HepG2 (cell line): ENCODE measurements at regions not wholly inside any gene's neighbourhood (a gene's known extent, or its start where the extent isn't known, plus 50 kb on each side); places are given as distances from the start of the nearest gene placed in this dataset.

Experiments used
- ATAC-seq: fragments of 200-7000 bp; cut with Tn5 transposase; 3 replicates; pipeline ENCODE4 v1.9.1; 2020; ENCODE audit warnings: mild to moderate bottlenecking, moderate library complexity
- BruUV-seq: library from RNA; stranded (reverse); fragments of 400-500 nt; replicated peaks from 2 replicates; lab custom pipeline; 2021; lab: Mats Ljungman, UMichigan
- CTCF ChIA-PET: fragments of 300-600 bp; formaldehyde crosslinking; extraction: SDS; loops from one replicate; lab custom pipeline; 2021; ENCODE audit warnings: low total read pairs, inconsistent platforms, low intra/inter-chr PET ratio; lab: Yijun Ruan, JAX
- POLR2A ChIA-PET: fragments of 350-600 bp; sonication (Branson Sonifier 250); formaldehyde crosslinking; loops from one replicate; lab custom pipeline; 2020; ENCODE audit warnings: antibody characterized with exemption, inconsistent platforms; lab: Yijun Ruan, JAX
- DNase-seq: peaks from one replicate; pipeline ENCODE4 v3.0.0-alpha.2; 2015; ENCODE audit warnings: low spot score
- FAIRE-seq: peaks from 3 replicates; lab custom pipeline; 2011; peaks lifted over from hg19 to GRCh38; lab: Jason Lieb, UNC
- H2AFZ ChIP-seq: one replicate; pipeline ENCODE4 v1.6.1; 2011; ENCODE audit warnings: low read length, inconsistent platforms
- H3K27ac ChIP-seq: fragments of 300-600 bp; 3 replicates; pipeline ENCODE4 v1.8.0; 2011; ENCODE audit warnings: mixed run types, mild to moderate bottlenecking, mixed read lengths, low read length, inconsistent platforms; ENCODE audit not compliant: insufficient read depth; ENCODE audit errors: extremely low read length
- H3K27me3 ChIP-seq, 2 experiments: fragments of 200-600 bp in 1 of 2; 2 replicates in 1 of 2; 3 replicates in 1 of 2; pipeline versions ENCODE4 v1.6.0 to v1.8.0; 2011; ENCODE audit warnings: low read length in 2 of 2, mild to moderate bottlenecking in 2 of 2, moderate library complexity in 2 of 2, inconsistent platforms in 1 of 2; ENCODE audit not compliant: insufficient read depth in 2 of 2, control insufficient read depth in 1 of 2
- H3K36me3 ChIP-seq, 2 experiments: fragments of 200-600 bp in 1 of 2; replicated peaks in 1 of 2; 2 replicates in 1 of 2; 3 replicates in 1 of 2; pipeline versions ENCODE4 v1.5.1 to v1.8.0; 2011; ENCODE audit warnings: low read length in 2 of 2, inconsistent platforms in 1 of 2; ENCODE audit not compliant: insufficient read depth in 2 of 2, control insufficient read depth in 1 of 2
- H3K4me1 ChIP-seq: 2 replicates; pipeline ENCODE4 v1.5.1; 2012; ENCODE audit warnings: low read length, inconsistent platforms; ENCODE audit not compliant: insufficient read depth
- H3K4me2 ChIP-seq: 2 replicates; pipeline ENCODE4 v1.6.0; 2011; ENCODE audit warnings: low read depth, low read length, inconsistent platforms
- H3K4me3 ChIP-seq, 3 experiments: fragments of 200-600 bp in 1 of 3; sonication (generic), shearing (Covaris generic) in 1 of 3; replicated peaks in 1 of 3; 2 replicates each; pipeline ENCODE4 v1.5.1; 2011 to 2016; ENCODE audit warnings: low read length in 3 of 3, inconsistent platforms in 2 of 3, low read depth in 2 of 3, mild to moderate bottlenecking in 2 of 3, control low read depth in 1 of 3, mixed read lengths in 1 of 3; ENCODE audit not compliant: insufficient read depth in 1 of 3
- H3K79me2 ChIP-seq: one replicate; pipeline ENCODE4 v1.6.1; 2011; ENCODE audit warnings: low read length, inconsistent platforms; ENCODE audit not compliant: insufficient read depth
- H3K9ac ChIP-seq: 2 replicates; pipeline ENCODE4 v1.6.0; 2011; ENCODE audit warnings: mild to moderate bottlenecking, low read depth, low read length, inconsistent platforms; ENCODE audit not compliant: insufficient read depth
- H3K9me3 ChIP-seq: 2 replicates; pipeline ENCODE4 v1.5.1; 2012; ENCODE audit warnings: mild to moderate bottlenecking, low read length
- H4K20me1 ChIP-seq: 2 replicates; pipeline ENCODE4 v1.6.0; 2011; ENCODE audit warnings: inconsistent platforms, mild to moderate bottlenecking, low read length, moderate library complexity; ENCODE audit not compliant: insufficient read depth
- HOXA9 ChIP-seq: sonication (generic); formaldehyde crosslinking; IDR thresholded peaks from 2 replicates; pipeline ENCODE4 v1.8.1; 2022; ENCODE audit warnings: missing genetic modification reagents, mild to moderate bottlenecking, moderate library complexity, borderline replicate concordance
- SATB2 ChIP-seq: sonication (generic); formaldehyde crosslinking; IDR thresholded peaks from 2 replicates; pipeline ENCODE4 v1.5.0; 2020; ENCODE audit warnings: missing genetic modification reagents
- SUZ12 ChIP-seq: fragments of 150-350 bp; IDR thresholded peaks from 2 replicates; pipeline ENCODE4 v1.6.1; 2014; ENCODE audit warnings: low read depth, low read length
- TEAD3 ChIP-seq: optimal IDR thresholded peaks from 2 replicates; pipeline ENCODE3; 2016; ENCODE audit warnings: borderline replicate concordance
- TSC22D2 ChIP-seq: sonication (generic); formaldehyde crosslinking; IDR thresholded peaks from 2 replicates; pipeline ENCODE4 v1.5.1; 2020; ENCODE audit warnings: missing genetic modification reagents, mild to moderate bottlenecking, borderline replicate concordance
- ZIK1 ChIP-seq: sonication (generic); formaldehyde crosslinking; IDR thresholded peaks from 2 replicates; pipeline ENCODE4 v1.5.0; 2020; ENCODE audit warnings: mild to moderate bottlenecking, low read depth, missing genetic modification reagents, borderline replicate concordance
- ZNF350 ChIP-seq: sonication (generic); formaldehyde crosslinking; IDR thresholded peaks from 2 replicates; pipeline ENCODE4 v1.4.0; 2020; ENCODE audit warnings: mild to moderate bottlenecking, low read depth, missing genetic modification reagents, borderline replicate concordance
- ZNF670 ChIP-seq: sonication (generic); formaldehyde crosslinking; IDR thresholded peaks from 2 replicates; pipeline ENCODE4 v1.8.0; 2022; ENCODE audit warnings: mild to moderate bottlenecking, missing genetic modification reagents, borderline replicate concordance
- WGBS: methylation state at CpG from one replicate; pipeline ENCODE4 v1.1.6; 2017; ENCODE audit warnings: low lambda C conversion rate; 5-methylcytosine and 5-hydroxymethylcytosine counted together
- in situ Hi-C: cut with HindIII; loops from 2 replicates; pipeline ENCODE4 v1.10.0; 2017; ENCODE audit warnings: low pct_unique_long_range_greater_than_20kb; ENCODE audit not compliant: extremely low pct_ligation_motif_present
- intact Hi-C: fragments of 100-400 bp; cut with micrococcal nuclease; formaldehyde crosslinking; loops from one replicate; pipeline ENCODE4 v1.10.0; 2022; ENCODE audit not compliant: unreplicated experiment
- TF ChIP-seq, protein P1 (sequence below): sonication (generic); formaldehyde crosslinking; IDR thresholded peaks from 2 replicates; pipeline ENCODE4 v1.4.0; 2020; ENCODE audit warnings: missing genetic modification reagents
- TF ChIP-seq, protein P2 (sequence below): sonication (generic); formaldehyde crosslinking; conservative IDR thresholded peaks from 2 replicates; pipeline ENCODE4 v1.4.0; 2020; ENCODE audit warnings: missing genetic modification reagents
- TF ChIP-seq, protein P3 (sequence below): sonication (generic); formaldehyde crosslinking; IDR thresholded peaks from 2 replicates; pipeline ENCODE4 v1.8.1; 2023; ENCODE audit warnings: mild to moderate bottlenecking, missing genetic modification reagents

DNA sequence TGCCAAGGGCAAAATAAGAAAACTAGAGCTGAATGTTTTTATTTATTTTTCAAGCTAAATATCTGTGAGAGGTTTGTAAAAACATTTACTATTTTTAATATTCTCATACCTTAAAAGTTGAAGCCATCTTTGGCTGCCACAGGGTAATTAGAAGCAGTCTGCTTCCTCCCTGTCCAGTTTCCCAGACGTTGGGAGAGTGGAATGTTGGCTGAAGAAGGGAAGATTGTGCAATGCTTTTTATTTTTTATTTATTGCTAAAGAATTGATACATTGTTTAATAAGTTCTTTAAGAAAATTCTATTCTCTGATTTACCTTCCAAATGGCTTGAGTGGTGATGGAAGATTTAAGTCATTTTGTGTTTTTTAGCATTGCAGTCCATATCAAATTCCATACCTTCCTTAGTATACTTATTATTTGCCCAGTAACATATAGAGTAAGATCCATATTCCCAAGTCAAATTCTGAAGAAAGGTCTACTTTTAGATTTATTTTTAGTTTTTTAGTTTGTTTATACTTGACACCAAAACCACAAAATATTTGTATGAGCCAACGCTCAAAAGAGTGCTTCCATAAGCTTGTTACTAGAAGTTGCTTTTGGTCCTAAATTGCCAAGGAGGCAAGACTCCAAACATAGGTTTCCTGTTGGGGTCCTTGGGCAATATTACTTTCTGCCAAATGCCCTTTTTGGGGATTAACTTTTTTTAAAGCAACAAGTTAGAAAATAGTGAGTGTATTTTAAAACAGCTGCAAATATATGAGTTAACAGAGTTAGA, 124.0 kb upstream of the CPM start:
- no peak overlapping the region for H3K9ac ChIP-seq
- H4K20me1 ChIP-seq: no peaks in the 10 kb centered on the region
- H2AFZ ChIP-seq: no peak overlapping the region
- TF ChIP-seq TEAD3 (CRISPR knock-in tag): no peak
- H3K4me2 ChIP-seq: no peak overlapping the region
- H3K4me1 ChIP-seq: peaks cover 58% of the 10 kb centered on the region
- BruUV-seq: no TSS peak
- FAIRE-seq (no peak), DNase-seq (no peak), ATAC-seq (no peak)
- CTCF ChIA-PET: no interaction called here
- POLR2A ChIA-PET: no interaction called here
- H3K4me3 ChIP-seq: no peak overlapping the region
- H3K27ac ChIP-seq: no peak overlapping the region
- WGBS: 64% methylated on average over 2 of the region's 2 CpGs
- H3K79me2 ChIP-seq: no peaks in the 10 kb centered on the region
- H3K9me3 ChIP-seq: no peaks in the 10 kb centered on the region
- H3K27me3 ChIP-seq: no peaks in the 10 kb centered on the region; a peak in 1 of 5 replicates
- intact Hi-C loops (no loop called here), in situ Hi-C loops (no loop called here)
- H3K36me3 ChIP-seq: no peaks in the 10 kb centered on the region

DNA sequence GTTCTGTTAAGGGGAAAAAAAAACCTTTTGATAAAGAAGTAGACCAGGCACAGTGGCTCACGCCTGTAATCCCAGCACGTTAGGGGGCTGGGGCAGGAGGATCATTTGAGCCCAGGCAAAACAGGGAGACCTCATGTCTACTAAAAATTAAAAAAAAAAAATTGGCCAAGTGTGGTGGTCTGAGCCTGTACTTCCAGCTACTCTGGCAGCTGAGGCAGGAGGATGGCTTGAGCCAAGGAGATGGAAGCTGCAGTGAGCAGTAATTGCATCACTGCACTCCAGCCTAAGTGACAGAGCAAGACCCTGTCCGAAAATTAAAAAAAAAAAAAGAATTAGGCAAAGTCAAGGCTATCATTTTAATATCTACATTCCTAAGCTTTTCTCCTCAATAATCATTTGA, 124.8 kb upstream of the CPM start:
- no peaks in the 10 kb centered on the region for H4K20me1 ChIP-seq
- in situ Hi-C loops: no loop called here
- no TSS peak for BruUV-seq
- ATAC-seq (no peak), FAIRE-seq (no peak), DNase-seq (no peak)
- H3K9me3 ChIP-seq: no peaks in the 10 kb centered on the region
- ChIA-PET POLR2A (no interaction called here), CTCF (no interaction called here)
- H3K27me3 ChIP-seq: peaks cover 0 to under 1% of the 10 kb centered on the region in 2 experiments; a peak in 1 of 5 replicates
- H3K4me2 ChIP-seq: no peak overlapping the region
- no peaks in the 10 kb centered on the region for H3K79me2 ChIP-seq
- intact Hi-C loops: no loop called here
- H3K9ac ChIP-seq: no peak overlapping the region
- 62% methylated on average over 3 of the region's 3 CpGs for WGBS
- no peak overlapping the region for H2AFZ ChIP-seq
- no peak overlapping the region for H3K27ac ChIP-seq
- peaks cover 50% of the 10 kb centered on the region for H3K4me1 ChIP-seq
- no peak overlapping the region for H3K4me3 ChIP-seq
- H3K36me3 ChIP-seq: no peaks in the 10 kb centered on the region
- TF ChIP-seq, protein P1, sequence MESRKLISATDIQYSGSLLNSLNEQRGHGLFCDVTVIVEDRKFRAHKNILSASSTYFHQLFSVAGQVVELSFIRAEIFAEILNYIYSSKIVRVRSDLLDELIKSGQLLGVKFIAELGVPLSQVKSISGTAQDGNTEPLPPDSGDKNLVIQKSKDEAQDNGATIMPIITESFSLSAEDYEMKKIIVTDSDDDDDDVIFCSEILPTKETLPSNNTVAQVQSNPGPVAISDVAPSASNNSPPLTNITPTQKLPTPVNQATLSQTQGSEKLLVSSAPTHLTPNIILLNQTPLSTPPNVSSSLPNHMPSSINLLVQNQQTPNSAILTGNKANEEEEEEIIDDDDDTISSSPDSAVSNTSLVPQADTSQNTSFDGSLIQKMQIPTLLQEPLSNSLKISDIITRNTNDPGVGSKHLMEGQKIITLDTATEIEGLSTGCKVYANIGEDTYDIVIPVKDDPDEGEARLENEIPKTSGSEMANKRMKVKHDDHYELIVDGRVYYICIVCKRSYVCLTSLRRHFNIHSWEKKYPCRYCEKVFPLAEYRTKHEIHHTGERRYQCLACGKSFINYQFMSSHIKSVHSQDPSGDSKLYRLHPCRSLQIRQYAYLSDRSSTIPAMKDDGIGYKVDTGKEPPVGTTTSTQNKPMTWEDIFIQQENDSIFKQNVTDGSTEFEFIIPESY (CRISPR knock-in tag): no peak
- TF ChIP-seq, protein P2, sequence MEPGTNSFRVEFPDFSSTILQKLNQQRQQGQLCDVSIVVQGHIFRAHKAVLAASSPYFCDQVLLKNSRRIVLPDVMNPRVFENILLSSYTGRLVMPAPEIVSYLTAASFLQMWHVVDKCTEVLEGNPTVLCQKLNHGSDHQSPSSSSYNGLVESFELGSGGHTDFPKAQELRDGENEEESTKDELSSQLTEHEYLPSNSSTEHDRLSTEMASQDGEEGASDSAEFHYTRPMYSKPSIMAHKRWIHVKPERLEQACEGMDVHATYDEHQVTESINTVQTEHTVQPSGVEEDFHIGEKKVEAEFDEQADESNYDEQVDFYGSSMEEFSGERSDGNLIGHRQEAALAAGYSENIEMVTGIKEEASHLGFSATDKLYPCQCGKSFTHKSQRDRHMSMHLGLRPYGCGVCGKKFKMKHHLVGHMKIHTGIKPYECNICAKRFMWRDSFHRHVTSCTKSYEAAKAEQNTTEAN (CRISPR knock-in tag): no peak
- TF ChIP-seq ZIK1 (CRISPR knock-in tag) (no peak), TSC22D2 (no peak), SATB2 (CRISPR knock-in tag) (no peak), SUZ12 (no peak), ZNF350 (CRISPR knock-in tag) (no peak), ZNF670 (CRISPR knock-in tag) (no peak), HOXA9 (CRISPR knock-in tag) (no peak)
- TF ChIP-seq, protein P3, sequence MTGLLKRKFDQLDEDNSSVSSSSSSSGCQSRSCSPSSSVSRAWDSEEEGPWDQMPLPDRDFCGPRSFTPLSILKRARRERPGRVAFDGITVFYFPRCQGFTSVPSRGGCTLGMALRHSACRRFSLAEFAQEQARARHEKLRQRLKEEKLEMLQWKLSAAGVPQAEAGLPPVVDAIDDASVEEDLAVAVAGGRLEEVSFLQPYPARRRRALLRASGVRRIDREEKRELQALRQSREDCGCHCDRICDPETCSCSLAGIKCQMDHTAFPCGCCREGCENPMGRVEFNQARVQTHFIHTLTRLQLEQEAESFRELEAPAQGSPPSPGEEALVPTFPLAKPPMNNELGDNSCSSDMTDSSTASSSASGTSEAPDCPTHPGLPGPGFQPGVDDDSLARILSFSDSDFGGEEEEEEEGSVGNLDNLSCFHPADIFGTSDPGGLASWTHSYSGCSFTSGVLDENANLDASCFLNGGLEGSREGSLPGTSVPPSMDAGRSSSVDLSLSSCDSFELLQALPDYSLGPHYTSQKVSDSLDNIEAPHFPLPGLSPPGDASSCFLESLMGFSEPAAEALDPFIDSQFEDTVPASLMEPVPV (CRISPR knock-in tag): no peak
